Coronary artery (tissue), 2 donors: ENCODE measurements at regions not wholly inside any gene's neighbourhood (a gene's known extent, or its start where the extent isn't known, plus 50 kb on each side); places are given as distances from the start of the nearest gene placed in this dataset.

Experiments
- DNase-seq: peaks from one replicate; pipeline ENCODE4 v3.0.0-alpha.2; 2017; ENCODE audit warnings: low spot score
- H3K27ac ChIP-seq, 2 donors: fragments of 200-600 bp; sonication (generic); one replicate each; pipeline ENCODE4 v1.5.1; 2016 to 2019
- H3K4me3 ChIP-seq: fragments of 200-600 bp; sonication (generic); 2 replicates; pipeline ENCODE4 v1.5.1; 2016; ENCODE audit warnings: mild to moderate bottlenecking, moderate library complexity
- CTCF ChIP-seq: fragments of 200-600 bp; sonication (generic); IDR thresholded peaks from one replicate; pipeline ENCODE4 v1.5.1; 2019; ENCODE audit warnings: antibody characterized with exemption

GRCh38 chr20:57088436-57088835, 178.0 kb downstream of the BMP7 start:
- H3K27ac ChIP-seq: no peak overlapping the region
- TF ChIP-seq CTCF: no peak
- DNase-seq: no peak
- no peak overlapping the region for H3K4me3 ChIP-seq

- TF ChIP-seq CTCF: no peak
- Histone ChIP-seq H3K4me3 (no peak overlapping the region), H3K27ac (no peak overlapping the region)
- DNase-seq: no peak
Observed at GRCh38 chr20:57089699-57090144, 176.7 kb downstream of the BMP7 start.

GRCh38 chr20:57090590-57091560, 175.6 kb downstream of the BMP7 start:
- H3K27ac ChIP-seq: no peak overlapping the region
- TF ChIP-seq CTCF: no peak
- no peak for DNase-seq
- H3K4me3 ChIP-seq: no peak overlapping the region

- DNase-seq: no peak
- no peak for TF ChIP-seq CTCF
- no peak overlapping the region for H3K27ac ChIP-seq
- H3K4me3 ChIP-seq: no peak overlapping the region
Observed at GRCh38 chr20:57091748-57092111, 174.7 kb downstream of the BMP7 start.

GRCh38 chr20:57092112-57092899, 174.1 kb downstream of the BMP7 start:
- no peak for DNase-seq
- no peak for TF ChIP-seq CTCF
- Histone ChIP-seq H3K4me3 (no peak overlapping the region), H3K27ac (no peak overlapping the region)

- no peak for TF ChIP-seq CTCF
- Histone ChIP-seq H3K27ac (no peak overlapping the region), H3K4me3 (no peak overlapping the region)
- DNase-seq: no peak
Observed at GRCh38 chr20:57092900-57093530, 173.4 kb downstream of the BMP7 start.
